ENCODE measurements at regions not wholly inside any gene's neighbourhood (a gene's known extent, or its start where the extent isn't known, plus 50 kb on each side); places are given as distances from the start of the nearest gene placed in this dataset.

DNA sequence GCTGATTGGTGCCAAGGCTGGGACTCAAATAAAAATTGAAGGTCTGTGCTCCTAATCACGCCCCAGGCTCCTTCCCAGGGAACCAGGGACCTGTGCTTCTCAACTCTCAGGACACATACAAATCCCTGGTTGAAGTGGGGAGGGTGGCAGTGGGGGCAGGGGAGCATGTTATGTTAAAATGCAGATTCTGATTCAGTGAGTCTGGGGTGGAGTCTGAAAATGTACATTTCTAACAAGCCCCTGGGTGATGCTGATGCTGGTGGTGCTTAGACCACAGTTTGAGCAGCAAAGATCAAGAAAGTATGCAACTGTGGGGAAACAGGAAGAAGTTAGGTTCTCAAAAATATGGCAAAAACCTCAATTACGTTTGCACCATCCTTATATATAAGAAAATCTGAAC is 236.5 kb downstream of the MAGEB17 start:
- H3K4me3 ChIP-seq = no peak overlapping the region
- ATAC-seq = no peak
- no peaks in the 10 kb centered on the region for H3K4me1 ChIP-seq
- TF ChIP-seq EP300 (IDR thresholded peaks at IDR 0.05) (no peak), POLR2AphosphoS5 (IDR thresholded peaks at IDR 0.05) (no peak), POLR2A (IDR thresholded peaks at IDR 0.05) (no peak)
- TF ChIP-seq, protein P1, sequence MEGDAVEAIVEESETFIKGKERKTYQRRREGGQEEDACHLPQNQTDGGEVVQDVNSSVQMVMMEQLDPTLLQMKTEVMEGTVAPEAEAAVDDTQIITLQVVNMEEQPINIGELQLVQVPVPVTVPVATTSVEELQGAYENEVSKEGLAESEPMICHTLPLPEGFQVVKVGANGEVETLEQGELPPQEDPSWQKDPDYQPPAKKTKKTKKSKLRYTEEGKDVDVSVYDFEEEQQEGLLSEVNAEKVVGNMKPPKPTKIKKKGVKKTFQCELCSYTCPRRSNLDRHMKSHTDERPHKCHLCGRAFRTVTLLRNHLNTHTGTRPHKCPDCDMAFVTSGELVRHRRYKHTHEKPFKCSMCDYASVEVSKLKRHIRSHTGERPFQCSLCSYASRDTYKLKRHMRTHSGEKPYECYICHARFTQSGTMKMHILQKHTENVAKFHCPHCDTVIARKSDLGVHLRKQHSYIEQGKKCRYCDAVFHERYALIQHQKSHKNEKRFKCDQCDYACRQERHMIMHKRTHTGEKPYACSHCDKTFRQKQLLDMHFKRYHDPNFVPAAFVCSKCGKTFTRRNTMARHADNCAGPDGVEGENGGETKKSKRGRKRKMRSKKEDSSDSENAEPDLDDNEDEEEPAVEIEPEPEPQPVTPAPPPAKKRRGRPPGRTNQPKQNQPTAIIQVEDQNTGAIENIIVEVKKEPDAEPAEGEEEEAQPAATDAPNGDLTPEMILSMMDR (IDR thresholded peaks at IDR 0.05) = no peak
- no peaks in the 10 kb centered on the region for H3K9me3 ChIP-seq
- H3K27ac ChIP-seq = no peak overlapping the region
- no peaks in the 10 kb centered on the region for H3K27me3 ChIP-seq
- H3K36me3 ChIP-seq = no peaks in the 10 kb centered on the region
- 57 to 100% methylated on average over 1 of the region's 2 CpGs for WGBS, 2 donors (ENCODE audit: low coverage in 1 of 2)

DNA sequence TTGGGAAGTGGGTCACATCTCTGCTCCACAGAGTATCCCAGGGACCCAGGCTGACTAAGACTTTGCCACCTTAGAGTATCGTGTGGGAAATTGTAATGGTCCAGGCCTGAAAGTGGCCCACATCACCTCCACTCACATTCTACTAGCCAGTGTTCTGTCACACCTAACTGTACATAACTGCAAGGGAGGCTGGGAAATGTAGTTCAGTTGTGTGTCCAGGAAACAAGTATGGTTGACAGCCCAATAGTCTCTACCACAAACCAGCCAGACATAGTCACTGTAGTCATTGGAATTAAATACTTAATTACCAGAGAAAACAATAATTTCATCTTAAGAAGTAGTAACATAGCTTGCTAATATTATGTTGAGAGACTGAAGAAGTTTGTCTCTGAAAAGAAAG is 233.4 kb upstream of the S100G start:
- H3K4me3 ChIP-seq = no peak overlapping the region
- TF ChIP-seq POLR2A (IDR thresholded peaks at IDR 0.05) = no peak
- no peak for TF ChIP-seq EP300 (IDR thresholded peaks at IDR 0.05)
- no peak for TF ChIP-seq POLR2AphosphoS5 (IDR thresholded peaks at IDR 0.05)
- TF ChIP-seq, protein P1 (IDR thresholded peaks at IDR 0.05) = no peak
- H3K27ac ChIP-seq = no peak overlapping the region
- ATAC-seq = no peak
- H3K4me1 ChIP-seq = no peaks in the 10 kb centered on the region
- H3K9me3 ChIP-seq = no peaks in the 10 kb centered on the region
- WGBS, 2 donors (ENCODE audit: low coverage in 1 of 2) = no CpG with 5 or more reads among the region's 1 CpG
- H3K27me3 ChIP-seq = no peaks in the 10 kb centered on the region
- H3K36me3 ChIP-seq = no peaks in the 10 kb centered on the region

DNA sequence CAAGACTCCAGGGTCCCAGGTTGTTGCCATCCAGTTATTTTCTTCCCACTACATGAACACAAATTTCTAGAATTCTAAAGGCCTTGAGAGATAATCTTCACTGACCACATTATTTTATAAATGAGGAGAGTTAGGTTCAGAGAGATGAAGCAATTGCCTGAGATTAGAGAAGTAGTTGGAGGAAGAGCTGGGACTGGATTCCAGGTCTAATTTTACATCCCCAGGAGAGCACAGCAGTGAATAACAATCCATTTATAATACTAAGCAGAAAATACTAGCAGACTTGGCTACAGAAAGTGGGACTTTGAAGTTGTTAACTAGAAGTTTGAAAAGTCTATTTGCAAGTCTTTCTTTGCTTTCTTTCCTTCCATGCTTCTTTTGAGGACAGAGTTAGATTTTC is 231.3 kb upstream of the S100G start:
- Histone ChIP-seq H3K27me3 (no peaks in the 10 kb centered on the region), H3K4me3 (no peak overlapping the region), H3K4me1 (no peaks in the 10 kb centered on the region), H3K36me3 (no peaks in the 10 kb centered on the region), H3K27ac (no peak overlapping the region), H3K9me3 (no peaks in the 10 kb centered on the region)
- ATAC-seq = no peak
- TF ChIP-seq POLR2AphosphoS5 (IDR thresholded peaks at IDR 0.05) (no peak), EP300 (IDR thresholded peaks at IDR 0.05) (no peak), POLR2A (IDR thresholded peaks at IDR 0.05) (no peak)
- TF ChIP-seq, protein P1 (IDR thresholded peaks at IDR 0.05) = no peak

DNA sequence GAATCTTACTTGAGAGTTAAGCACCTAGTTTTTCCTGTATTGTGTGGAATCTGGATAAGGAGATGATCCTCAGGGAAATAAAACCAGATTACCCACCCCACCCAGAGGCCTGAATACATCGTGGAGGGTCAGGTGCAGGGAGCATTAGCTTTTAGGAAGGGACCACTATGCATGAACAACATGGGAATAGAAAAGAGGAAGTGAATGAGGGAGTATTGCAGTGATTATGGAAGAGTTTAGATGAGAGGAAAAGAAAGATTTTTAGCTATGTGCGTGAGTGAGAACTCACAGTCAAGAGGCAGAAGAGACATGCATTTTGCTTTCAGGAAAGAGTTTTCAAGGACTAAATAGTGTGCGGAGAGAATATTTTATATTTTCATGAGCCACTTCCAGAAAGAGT is 222.3 kb upstream of the S100G start:
- 82% methylated on average over 3 of the region's 3 CpGs for WGBS, 2 donors (ENCODE audit: low coverage in 1 of 2)
- no peaks in the 10 kb centered on the region for H3K27me3 ChIP-seq
- H3K4me3 ChIP-seq = no peak overlapping the region
- H3K27ac ChIP-seq = no peak overlapping the region
- TF ChIP-seq, protein P1 (IDR thresholded peaks at IDR 0.05) = no peak
- no peak for TF ChIP-seq POLR2A (IDR thresholded peaks at IDR 0.05)
- no peak for TF ChIP-seq POLR2AphosphoS5 (IDR thresholded peaks at IDR 0.05)
- no peak for TF ChIP-seq EP300 (IDR thresholded peaks at IDR 0.05)
- no peak for ATAC-seq
- no peaks in the 10 kb centered on the region for H3K4me1 ChIP-seq
- no peaks in the 10 kb centered on the region for H3K36me3 ChIP-seq
- H3K9me3 ChIP-seq = no peaks in the 10 kb centered on the region

DNA sequence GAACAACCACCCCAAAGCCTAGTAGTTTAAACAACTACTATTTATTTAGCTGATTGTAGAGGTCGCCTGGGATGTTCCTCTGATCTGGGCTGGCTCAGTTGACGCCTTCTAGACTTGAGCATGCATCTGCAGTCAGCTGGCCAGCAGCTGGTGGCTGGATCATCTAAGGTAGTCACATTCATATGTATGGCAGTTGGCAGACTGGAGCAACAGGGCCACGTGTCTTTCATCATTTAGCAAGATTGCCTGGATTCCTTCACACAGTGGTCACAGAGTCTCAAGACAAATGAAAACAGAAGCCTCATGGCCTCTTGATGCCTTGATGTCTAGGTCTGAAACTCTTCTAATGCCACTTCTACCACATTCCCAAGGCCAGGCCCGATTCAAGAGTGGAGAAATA is 220.6 kb upstream of the S100G start:
- Histone ChIP-seq H3K27ac (no peak overlapping the region), H3K9me3 (no peaks in the 10 kb centered on the region), H3K4me3 (no peak overlapping the region), H3K4me1 (no peaks in the 10 kb centered on the region), H3K36me3 (no peaks in the 10 kb centered on the region), H3K27me3 (no peaks in the 10 kb centered on the region)
- no peak for TF ChIP-seq EP300 (IDR thresholded peaks at IDR 0.05)
- TF ChIP-seq POLR2AphosphoS5 (IDR thresholded peaks at IDR 0.05) = no peak
- TF ChIP-seq, protein P1 (IDR thresholded peaks at IDR 0.05) = no peak
- no peak for TF ChIP-seq POLR2A (IDR thresholded peaks at IDR 0.05)
- ATAC-seq = no peak
- WGBS, 2 donors (ENCODE audit: low coverage in 1 of 2) = 100% methylated on average over 2 of the region's 4 CpGs; no CpG with 5 or more reads in 1 of the 2 donors
